HG02884 (cell line): ENCODE measurements at regions not wholly inside any gene's neighbourhood (a gene's known extent, or its start where the extent isn't known, plus 50 kb on each side); places are given as distances from the start of the nearest gene placed in this dataset.
"Not testable (repeated sequence)": the region's sequence is repeated elsewhere in the genome, so short reads cannot be mapped to it uniquely, and the experiment has no call there.

Source experiments
- ATAC-seq: cut with Tn5 transposase; IDR thresholded peaks from one replicate; pipeline ENCODE4 v1.9.1; 2021; ENCODE audit warnings: mild to moderate bottlenecking, moderate library complexity; ENCODE audit not compliant: unreplicated experiment

DNA sequence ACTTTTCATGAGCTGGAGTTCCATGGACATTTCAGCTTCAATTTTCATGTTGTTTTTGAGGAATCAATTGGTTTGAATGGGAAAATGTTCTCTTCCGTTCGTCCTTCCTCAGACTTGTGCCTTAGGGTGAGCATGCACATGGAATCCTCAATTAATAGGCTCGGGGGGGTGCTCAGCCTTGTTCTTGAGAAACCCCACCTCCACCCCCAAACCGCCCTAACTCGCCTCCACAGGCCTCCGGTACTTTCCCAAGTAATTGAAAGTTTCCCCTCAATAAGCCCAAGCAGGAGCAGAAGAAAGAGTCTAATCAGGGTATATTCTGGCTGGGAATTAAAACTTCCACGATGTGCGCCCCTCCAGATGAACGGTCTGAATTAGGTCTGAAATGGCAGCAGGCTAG lies 945.2 kb downstream of the GRID1 start:
- ATAC-seq = no peak

- no peak for ATAC-seq
Measured at GRCh38 chr10:85429126-85429525, 937.5 kb downstream of the GRID1 start.

- ATAC-seq = no peak
Measured at GRCh38 chr10:85430991-85431390, 935.6 kb downstream of the GRID1 start.

GRCh38 chr10:85433248-85433647 lies 933.3 kb downstream of the GRID1 start:
- no peak for ATAC-seq

DNA sequence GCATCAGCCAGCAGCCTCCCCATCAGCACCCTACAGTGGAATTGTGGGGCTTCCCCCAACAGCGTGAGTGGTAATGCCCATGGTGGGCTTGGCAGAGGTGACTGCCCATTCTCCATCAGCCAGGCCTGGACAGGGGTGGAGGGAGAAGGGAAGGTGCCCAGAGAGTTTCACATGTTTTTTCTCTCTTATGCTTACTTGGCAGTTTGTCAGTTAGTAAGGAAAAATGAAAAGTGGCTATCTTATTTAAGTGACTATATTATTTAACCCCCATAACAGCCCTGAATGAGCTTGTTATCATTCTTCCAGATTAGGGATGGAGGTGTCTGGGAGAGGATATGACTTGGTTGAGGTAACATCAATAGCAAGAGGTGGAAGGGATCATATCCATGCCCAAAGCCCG lies 921.7 kb downstream of the GRID1 start:
- ATAC-seq = no peak

GRCh38 chr10:85445702-85446101 lies 920.9 kb downstream of the GRID1 start:
- ATAC-seq = no peak

DNA sequence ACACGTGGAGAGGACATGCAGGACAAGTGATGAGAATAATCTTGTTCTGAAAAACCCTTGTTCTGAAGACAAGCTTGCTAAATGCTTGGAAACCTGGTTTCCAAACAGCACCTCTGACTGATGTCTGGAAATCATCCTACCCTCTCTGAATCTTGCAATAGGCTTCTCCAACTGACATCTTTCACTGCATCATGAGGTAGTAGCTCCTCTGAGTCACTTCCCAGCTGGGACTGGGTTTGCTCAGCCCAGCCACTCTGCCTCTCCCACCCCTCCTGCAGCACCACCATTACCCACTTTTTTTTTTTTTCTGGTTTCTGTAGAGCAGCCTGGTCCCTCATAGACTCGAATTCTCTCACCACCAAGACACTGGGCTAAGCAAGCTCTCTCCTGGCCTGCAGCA lies 919.8 kb downstream of the GRID1 start:
- ATAC-seq = no peak

DNA sequence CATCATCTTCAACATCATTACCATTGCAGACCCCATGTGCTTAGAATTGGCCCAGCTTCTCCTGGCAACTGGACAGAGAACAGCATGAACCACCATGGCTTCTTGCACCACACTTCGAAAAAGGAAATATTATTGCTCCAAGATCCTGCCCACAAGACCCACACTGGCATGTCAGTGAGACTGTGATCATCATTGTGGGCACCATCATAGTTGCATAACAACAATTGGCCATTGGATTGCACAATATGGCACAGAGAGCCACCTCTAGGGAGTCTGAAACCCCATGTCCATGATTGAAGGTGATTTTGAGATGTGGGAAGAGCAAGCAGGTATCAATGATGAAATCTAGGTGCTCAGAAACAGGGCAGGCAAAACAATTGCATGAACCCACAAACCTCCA lies 918.9 kb downstream of the GRID1 start:
- no peak for ATAC-seq

GRCh38 chr10:85448716-85449115 lies 917.9 kb downstream of the GRID1 start:
- no peak for ATAC-seq

GRCh38 chr10:85454386-85454785 lies 912.2 kb downstream of the GRID1 start:
- no peak for ATAC-seq

GRCh38 chr10:85457191-85457590 lies 909.4 kb downstream of the GRID1 start:
- ATAC-seq = no peak

DNA sequence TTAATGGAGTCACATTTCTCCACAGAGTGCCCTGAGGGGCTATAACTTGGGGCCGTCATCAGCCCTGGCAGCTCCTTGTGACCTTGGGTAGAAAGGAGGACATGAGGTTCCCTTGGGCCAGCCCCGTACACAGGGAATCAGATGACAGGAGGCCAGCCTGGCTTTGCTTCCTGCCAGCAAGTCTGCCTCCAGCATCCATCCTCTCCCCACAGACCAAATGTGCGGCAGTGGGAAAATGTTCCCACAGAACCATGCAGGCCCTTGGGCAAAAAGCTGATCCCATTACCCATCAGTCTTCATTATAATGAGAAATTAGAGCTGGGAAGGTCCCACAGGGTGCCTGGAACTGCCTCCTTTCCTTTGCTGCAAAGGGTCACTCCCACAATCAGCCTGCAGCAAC lies 908.3 kb downstream of the GRID1 start:
- ATAC-seq = no peak

- no peak for ATAC-seq
Measured at GRCh38 chr10:85459906-85460305, 906.7 kb downstream of the GRID1 start.

DNA sequence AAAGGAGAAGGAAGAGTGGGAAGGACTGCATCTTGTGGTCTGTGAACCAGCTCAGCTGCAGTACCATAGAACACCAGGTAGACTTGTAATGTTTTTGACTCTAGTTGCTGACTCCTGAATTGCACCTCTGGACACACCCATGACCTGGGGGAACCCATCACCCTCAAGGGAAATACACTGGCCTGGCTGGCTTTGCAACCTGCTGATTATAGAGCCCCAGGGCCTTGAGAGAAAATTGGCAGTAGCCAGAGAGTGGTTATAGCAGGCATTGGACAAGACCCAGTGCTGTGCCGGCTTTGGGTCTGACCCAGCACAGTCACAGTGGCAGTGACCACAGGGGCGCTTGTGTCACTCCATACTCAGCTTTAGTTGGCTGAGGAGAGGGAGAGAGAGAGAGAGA lies 902.3 kb downstream of the GRID1 start:
- ATAC-seq = no peak

DNA sequence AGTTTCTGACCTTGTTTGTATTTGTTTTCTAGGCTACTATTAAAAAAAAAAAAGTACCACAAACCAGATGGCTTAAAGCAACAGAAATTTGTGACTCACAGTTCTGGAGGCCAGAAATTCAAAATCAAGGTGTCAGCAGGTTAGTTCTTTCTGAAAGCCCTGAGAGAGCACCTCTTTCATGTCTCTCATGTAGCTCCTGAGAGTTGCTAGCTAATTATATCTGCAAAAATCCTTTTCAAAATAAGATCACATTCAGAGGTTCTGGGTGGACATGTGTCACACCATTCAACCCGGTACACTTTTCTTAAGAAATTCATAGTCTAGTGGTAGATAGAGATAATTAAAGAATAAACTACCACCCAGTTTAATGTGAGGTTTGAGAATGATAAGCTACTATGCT lies 888.6 kb downstream of the GRID1 start:
- ATAC-seq = no peak

DNA sequence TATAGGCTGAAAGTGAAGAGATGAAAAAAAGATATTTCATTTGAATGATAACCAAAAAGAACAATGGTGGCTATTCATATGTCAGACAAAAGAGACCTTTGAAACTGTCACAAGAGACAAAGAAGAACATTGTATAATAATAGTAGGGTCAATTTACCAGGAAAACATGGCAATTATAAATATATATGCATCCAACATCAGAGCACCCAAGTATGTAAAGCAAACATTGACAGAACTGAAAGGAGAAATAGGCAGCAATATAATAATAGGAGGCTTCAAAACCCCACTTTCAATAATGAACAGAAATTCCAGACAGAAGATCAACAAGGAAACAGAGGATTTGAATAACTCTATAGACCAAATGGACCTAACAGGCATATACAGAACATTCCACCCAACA lies 876.2 kb downstream of the GRID1 start:
- no peak for ATAC-seq

GRCh38 chr10:85491652-85492051 lies 874.9 kb downstream of the GRID1 start:
- no peak for ATAC-seq

- no peak for ATAC-seq
Measured at GRCh38 chr10:85492684-85493083, 873.9 kb downstream of the GRID1 start.

DNA sequence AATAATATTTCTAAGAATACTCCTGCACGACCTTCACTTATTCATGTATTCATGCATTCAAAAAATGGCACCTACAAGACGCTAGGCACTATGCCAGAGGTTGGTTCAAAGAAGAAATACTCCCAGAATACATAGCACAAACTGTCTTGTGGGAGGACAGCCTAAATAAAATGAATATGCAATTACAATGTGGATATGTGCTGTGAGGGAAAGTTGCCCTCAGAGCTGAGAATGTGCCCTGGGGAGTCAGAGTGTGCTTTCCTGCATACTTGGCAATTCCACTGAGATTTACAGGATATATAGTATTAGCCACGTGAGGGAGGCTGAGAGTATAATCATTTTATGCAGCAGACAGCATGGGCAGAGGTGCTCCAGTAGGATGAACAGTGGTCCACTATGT lies 872.9 kb downstream of the GRID1 start:
- no peak for ATAC-seq

DNA sequence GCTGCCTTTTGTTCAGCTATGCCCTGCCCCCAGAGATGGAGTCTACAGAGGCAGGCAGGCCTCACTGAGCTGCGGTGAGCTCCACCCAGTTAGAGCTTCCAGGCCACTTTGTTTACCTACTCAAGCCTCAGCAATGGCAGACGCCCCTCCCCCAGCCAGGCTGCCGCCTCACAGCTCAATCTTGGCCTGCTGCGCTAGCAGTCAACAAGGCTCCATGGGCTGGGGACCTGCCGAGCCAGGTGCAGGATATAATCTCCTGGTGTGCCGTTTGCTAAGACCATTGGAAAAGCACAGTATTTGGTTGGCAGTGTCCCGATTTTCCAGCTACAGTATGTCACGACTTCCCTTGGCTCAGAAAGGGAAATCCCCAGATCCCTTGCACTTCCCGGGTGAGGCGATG lies 862.0 kb downstream of the GRID1 start:
- ATAC-seq = not testable (repeated sequence)

DNA sequence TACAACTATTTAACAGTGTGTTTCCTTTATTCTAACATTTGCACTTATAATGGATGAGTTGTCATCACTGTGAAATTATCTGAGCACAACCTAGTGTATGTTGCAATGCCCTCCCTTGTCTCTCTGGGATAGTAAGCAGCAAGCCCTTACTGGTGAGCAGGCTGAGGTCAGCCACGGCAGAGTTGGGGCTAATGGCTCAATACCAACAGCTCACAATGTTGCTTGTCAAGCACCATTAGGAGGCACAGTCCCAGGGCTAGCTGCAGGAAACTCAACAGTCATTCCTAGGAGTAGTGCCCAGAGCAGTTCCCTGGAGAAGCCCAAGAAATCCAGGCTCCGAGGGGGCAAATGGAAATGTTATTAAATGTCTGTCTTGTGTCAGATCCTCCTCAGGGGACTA lies 858.4 kb downstream of the GRID1 start:
- ATAC-seq = no peak

GRCh38 chr10:85510682-85511081 lies 855.9 kb downstream of the GRID1 start:
- ATAC-seq = no peak

DNA sequence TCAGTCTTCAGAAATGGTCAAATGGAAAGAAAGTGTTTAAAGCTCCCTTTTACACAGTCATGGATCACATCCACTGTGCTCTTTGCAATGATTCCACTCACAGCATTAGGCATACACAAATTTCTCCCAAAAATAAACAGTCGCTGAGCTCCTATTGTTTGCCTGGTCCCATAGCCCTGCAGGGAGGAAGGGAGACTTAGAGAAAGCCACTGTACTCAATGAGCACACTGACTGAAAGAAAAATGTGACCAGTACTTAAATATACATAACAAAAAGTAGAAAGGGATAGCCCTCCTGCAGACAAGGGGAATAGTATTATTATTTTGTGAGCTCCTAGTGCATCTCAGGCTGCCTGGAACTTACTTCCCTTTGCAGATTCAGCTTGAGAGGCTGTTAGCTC lies 853.2 kb downstream of the GRID1 start:
- ATAC-seq = no peak

DNA sequence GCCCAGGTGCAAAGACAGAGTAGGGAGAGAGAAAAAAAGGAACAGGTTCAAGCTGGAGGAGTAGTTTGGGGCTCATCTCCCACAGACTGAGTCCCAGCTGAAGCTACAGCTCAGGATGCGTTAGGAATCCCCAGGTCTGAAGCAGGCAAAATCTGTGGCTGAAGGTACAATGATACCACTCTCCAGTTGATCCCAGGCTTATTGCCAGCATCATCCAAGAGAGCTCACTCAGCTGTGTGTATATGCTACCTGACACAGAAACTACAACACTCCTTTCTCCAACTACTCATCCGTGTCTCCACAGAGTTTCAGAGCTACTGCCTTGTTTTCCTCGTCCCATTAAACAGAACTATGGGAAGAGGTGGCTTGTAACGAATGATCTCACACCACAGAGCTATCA lies 851.3 kb downstream of the GRID1 start:
- ATAC-seq = no peak
